ENCODE measurements at regions not wholly inside any gene's neighbourhood (a gene's known extent, or its start where the extent isn't known, plus 50 kb on each side); places are given as distances from the start of the nearest gene placed in this dataset.

- TF ChIP-seq CTCF (IDR thresholded peaks at IDR 0.05 in 2 of 3, conservative IDR thresholded peaks at IDR 0.05 in 1 of 3; ENCODE audit: insufficient read depth in 2 of 3, low read depth in 1 of 3, low read length in 3 of 3), result no peak
- no peak for TF ChIP-seq PCBP2 (IDR thresholded peaks at IDR 0.05; ENCODE audit: low read depth, low read length, poor library complexity, severe bottlenecking)
- no peak for TF ChIP-seq MXI1 (IDR thresholded peaks at IDR 0.05; ENCODE audit: low read depth, low read length)
- TF ChIP-seq ZNF263 (CRISPR knock-in tag; IDR thresholded peaks at IDR 0.05; ENCODE audit: borderline replicate concordance), result no peak
- no peak for TF ChIP-seq CREB1 (IDR thresholded peaks at IDR 0.05)
- TF ChIP-seq CREB1 (CRISPR knock-in tag; IDR thresholded peaks at IDR 0.05), result no peak
- no peak for TF ChIP-seq HDAC6 (IDR thresholded peaks at IDR 0.05; ENCODE audit: low read depth, low read length)
Observed at GRCh38 chr5:159448841-159449407, 118.6 kb upstream of the IL12B start.
